Transverse colon (tissue), 4 donors: ENCODE measurements at regions not wholly inside any gene's neighbourhood (a gene's known extent, or its start where the extent isn't known, plus 50 kb on each side); places are given as distances from the start of the nearest gene placed in this dataset.

ENCODE experiments used
- DNase-seq: peaks from one replicate; pipeline ENCODE4 v3.0.0-alpha.2; 2019
- H3K27ac ChIP-seq, 4 donors: fragments of 200-600 bp; sonication (generic); 2 replicates each; pipeline ENCODE4 v1.5.1; 2016 to 2018; ENCODE audit warnings: inconsistent platforms in 4 of 4
- H3K27me3 ChIP-seq: fragments of 200-600 bp; sonication (generic); 2 replicates; pipeline ENCODE4 v1.5.1; 2017; ENCODE audit warnings: inconsistent platforms
- H3K36me3 ChIP-seq, 4 donors: fragments of 200-600 bp; sonication (generic); 2 replicates each; pipeline ENCODE4 v1.5.1; 2017 to 2019; ENCODE audit warnings: inconsistent platforms in 4 of 4
- H3K4me1 ChIP-seq, 4 donors: fragments of 200-600 bp; sonication (generic); 2 replicates each; pipeline ENCODE4 v1.5.1; 2017 to 2020; ENCODE audit warnings: inconsistent platforms in 4 of 4
- H3K4me3 ChIP-seq, 4 donors: fragments of 200-600 bp; sonication (generic); 1 replicate in 1 of 4; 2 replicates in 3 of 4; pipeline versions ENCODE4 v1.5.1 to v1.6.1; 2017 to 2019; ENCODE audit warnings: inconsistent platforms in 4 of 4
- H3K9me3 ChIP-seq, 2 donors: fragments of 200-600 bp; sonication (generic); 2 replicates each; pipeline ENCODE4 v1.5.1; 2017 to 2019; ENCODE audit warnings: inconsistent platforms in 2 of 2
- EP300 ChIP-seq: sonication (generic); formaldehyde crosslinking; IDR thresholded peaks from one replicate; pipeline ENCODE4 v1.6.1; 2017; ENCODE audit warnings: antibody characterized with exemption, low read depth
- POLR2A ChIP-seq: fragments of 450-650 bp; IDR thresholded peaks from one replicate; pipeline ENCODE4 v1.6.1; 2016; ENCODE audit warnings: antibody characterized with exemption, mild to moderate bottlenecking, moderate library complexity
- POLR2AphosphoS5 ChIP-seq, 3 donors: sonication (generic); formaldehyde crosslinking; IDR thresholded peaks; one replicate each; pipeline ENCODE4 v1.6.1; 2016; ENCODE audit warnings: antibody characterized with exemption in 3 of 3
- WGBS, 2 donors: methylation state at CpG; one replicate each; pipeline ENCODE4 v1.1.5; 2018; ENCODE audit warnings: low coverage in 1 of 2; 5-methylcytosine and 5-hydroxymethylcytosine counted together
- in situ Hi-C, 4 donors: fragments of 200-750 bp; cut with MboI; loops; one replicate each; pipeline versions ENCODE4 v1.15.0 to v1.15.1; 2017; ENCODE audit warnings: low sequenced_read_pairs in 3 of 4, low pct_ligation_motif_present in 1 of 4, low pct_unique_long_range_greater_than_20kb in 1 of 4
- intact Hi-C: fragments of 100-400 bp; cut with DNase I; formaldehyde crosslinking; loops from one replicate; pipeline ENCODE4 v1.15.1; 2023; ENCODE audit warnings: low total_unique reads
- TF ChIP-seq, protein P1 (sequence below), 5 experiments: fragments of 200-600 bp in 3 of 5; fragments of 450-650 bp in 2 of 5; sonication (generic) in 3 of 5; IDR thresholded peaks; 1 replicate in 2 of 5; 2 replicates in 3 of 5; pipeline ENCODE4 v1.5.1; 2016 to 2017; ENCODE audit warnings: antibody characterized with exemption in 5 of 5, inconsistent platforms in 3 of 5, mild to moderate bottlenecking in 2 of 5, moderate library complexity in 1 of 5

DNA sequence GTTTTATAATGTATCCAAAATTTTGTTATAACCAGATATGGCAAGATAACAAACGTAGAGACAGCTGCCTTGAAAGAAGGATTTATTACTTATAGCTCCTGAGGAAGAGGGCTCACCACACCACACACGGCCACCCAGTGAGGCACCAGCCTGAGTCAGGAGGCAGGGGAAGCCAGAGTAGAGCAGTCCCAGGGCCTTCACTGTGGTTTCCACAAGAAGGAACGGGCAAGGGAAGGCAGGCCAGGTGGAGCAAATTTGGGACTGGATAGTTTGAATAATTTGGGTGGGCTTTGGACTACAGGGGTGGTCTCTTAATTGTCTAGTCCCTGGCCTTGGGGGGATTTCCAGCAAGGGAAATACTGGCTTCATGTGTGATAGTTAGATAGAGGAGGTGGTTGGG is 72.5 kb downstream of the RRAGC start:
- Histone ChIP-seq H3K4me1 (peaks cover 0 to 4% (median 0%) of the 10 kb centered on the region in 4 donors), H3K4me3 (no peak overlapping the region), H3K36me3 (no peaks in the 10 kb centered on the region), H3K27me3 (peaks cover 91% of the 10 kb centered on the region), H3K9me3 (no peaks in the 10 kb centered on the region), H3K27ac (no peak overlapping the region)
- in situ Hi-C loops: no loop called here
- TF ChIP-seq EP300: no peak
- no peak for TF ChIP-seq POLR2A
- TF ChIP-seq POLR2AphosphoS5 (IDR thresholded peaks at IDR 0.05): no peak
- TF ChIP-seq, protein P1, sequence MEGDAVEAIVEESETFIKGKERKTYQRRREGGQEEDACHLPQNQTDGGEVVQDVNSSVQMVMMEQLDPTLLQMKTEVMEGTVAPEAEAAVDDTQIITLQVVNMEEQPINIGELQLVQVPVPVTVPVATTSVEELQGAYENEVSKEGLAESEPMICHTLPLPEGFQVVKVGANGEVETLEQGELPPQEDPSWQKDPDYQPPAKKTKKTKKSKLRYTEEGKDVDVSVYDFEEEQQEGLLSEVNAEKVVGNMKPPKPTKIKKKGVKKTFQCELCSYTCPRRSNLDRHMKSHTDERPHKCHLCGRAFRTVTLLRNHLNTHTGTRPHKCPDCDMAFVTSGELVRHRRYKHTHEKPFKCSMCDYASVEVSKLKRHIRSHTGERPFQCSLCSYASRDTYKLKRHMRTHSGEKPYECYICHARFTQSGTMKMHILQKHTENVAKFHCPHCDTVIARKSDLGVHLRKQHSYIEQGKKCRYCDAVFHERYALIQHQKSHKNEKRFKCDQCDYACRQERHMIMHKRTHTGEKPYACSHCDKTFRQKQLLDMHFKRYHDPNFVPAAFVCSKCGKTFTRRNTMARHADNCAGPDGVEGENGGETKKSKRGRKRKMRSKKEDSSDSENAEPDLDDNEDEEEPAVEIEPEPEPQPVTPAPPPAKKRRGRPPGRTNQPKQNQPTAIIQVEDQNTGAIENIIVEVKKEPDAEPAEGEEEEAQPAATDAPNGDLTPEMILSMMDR (IDR thresholded peaks at IDR 0.05): no peak
- 65 to 72% methylated on average over 2 to 3 of the region's 3 CpGs for WGBS, 2 donors
- intact Hi-C loops: no loop called here
- no peak for DNase-seq

DNA sequence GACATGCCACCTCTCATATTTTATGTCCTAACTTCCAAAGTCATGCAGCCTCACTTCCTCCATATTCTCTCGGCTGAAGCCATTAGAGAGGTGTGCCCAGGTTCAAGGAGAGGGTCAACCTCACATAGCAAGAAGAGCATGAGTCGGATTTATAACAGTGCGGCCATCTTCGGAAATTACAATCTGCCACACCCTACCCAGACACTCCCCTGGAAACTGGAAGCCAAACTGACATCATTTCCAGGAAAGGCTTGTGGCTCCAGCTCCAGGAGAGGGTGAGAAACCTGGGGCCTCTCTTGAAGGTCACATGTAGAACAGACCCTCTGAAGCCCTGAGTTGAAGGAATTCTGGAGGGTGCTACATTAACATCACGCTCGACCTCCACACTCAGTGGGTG is 73.5 kb downstream of the RRAGC start:
- no peaks in the 10 kb centered on the region for H3K36me3 ChIP-seq
- no peak overlapping the region for H3K27ac ChIP-seq
- in situ Hi-C loops (no loop called here), intact Hi-C loops (no loop called here)
- peaks cover 0 to 4% (median 0%) of the 10 kb centered on the region in 4 donors for H3K4me1 ChIP-seq
- no peak for DNase-seq
- no peaks in the 10 kb centered on the region for H3K9me3 ChIP-seq
- 56% methylated on average over 6 of the region's 6 CpGs; no CpG with 5 or more reads in 1 of the 2 donors for WGBS, 2 donors
- H3K4me3 ChIP-seq: no peak overlapping the region
- TF ChIP-seq EP300 (no peak), POLR2AphosphoS5 (IDR thresholded peaks at IDR 0.05) (no peak), POLR2A (no peak)
- TF ChIP-seq, protein P1 (IDR thresholded peaks at IDR 0.05): no peak
- H3K27me3 ChIP-seq: peaks cover 94% of the 10 kb centered on the region

DNA sequence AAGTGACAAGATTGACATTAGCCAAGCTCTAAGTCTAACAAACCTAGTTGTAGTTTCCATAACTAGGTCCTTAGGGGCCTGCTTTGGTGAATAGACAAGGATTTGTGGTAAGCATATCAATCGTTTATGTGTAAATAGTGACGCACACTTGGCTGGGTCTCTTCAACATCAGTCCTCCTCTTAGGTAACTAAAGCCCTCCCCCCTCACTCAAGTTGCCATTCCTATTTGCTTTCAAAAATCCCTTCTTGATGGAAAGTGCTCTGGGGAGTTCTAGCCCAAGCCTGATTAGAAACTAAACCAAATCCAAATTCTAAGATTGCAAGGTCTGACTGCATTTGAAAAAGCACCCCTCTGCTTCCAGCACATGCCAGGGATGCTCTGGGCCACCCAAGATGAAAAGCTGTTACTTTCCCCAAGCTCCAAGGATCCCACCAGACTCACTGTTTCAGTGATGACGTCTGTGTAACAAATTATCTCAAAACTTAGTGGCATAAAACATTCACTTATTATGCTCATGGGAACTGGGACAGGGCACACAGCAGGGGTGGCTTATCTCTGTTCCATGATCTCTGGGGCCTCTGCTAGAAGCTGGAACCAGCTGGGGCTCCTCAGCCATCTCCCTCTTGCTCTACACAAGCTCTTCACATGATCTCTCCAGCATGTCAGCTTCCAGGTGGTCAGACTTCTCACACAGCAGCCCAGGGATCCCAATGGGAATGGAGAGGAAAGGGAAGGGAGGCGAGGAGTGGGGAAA is 74.1 kb downstream of the RRAGC start:
- no peak overlapping the region for H3K4me3 ChIP-seq
- H3K9me3 ChIP-seq: no peaks in the 10 kb centered on the region
- no peaks in the 10 kb centered on the region for H3K36me3 ChIP-seq
- in situ Hi-C loops (no loop called here), intact Hi-C loops (no loop called here)
- DNase-seq: no peak
- peaks cover 0 to 4% (median 0%) of the 10 kb centered on the region in 4 donors for H3K4me1 ChIP-seq
- TF ChIP-seq EP300 (no peak), POLR2A (no peak), POLR2AphosphoS5 (IDR thresholded peaks at IDR 0.05) (no peak)
- TF ChIP-seq, protein P1 (IDR thresholded peaks at IDR 0.05): no peak
- peaks cover 97% of the 10 kb centered on the region for H3K27me3 ChIP-seq
- no peak overlapping the region for H3K27ac ChIP-seq
- WGBS, 2 donors: 42 to 58% methylated on average over 2 to 4 of the region's 4 CpGs

DNA sequence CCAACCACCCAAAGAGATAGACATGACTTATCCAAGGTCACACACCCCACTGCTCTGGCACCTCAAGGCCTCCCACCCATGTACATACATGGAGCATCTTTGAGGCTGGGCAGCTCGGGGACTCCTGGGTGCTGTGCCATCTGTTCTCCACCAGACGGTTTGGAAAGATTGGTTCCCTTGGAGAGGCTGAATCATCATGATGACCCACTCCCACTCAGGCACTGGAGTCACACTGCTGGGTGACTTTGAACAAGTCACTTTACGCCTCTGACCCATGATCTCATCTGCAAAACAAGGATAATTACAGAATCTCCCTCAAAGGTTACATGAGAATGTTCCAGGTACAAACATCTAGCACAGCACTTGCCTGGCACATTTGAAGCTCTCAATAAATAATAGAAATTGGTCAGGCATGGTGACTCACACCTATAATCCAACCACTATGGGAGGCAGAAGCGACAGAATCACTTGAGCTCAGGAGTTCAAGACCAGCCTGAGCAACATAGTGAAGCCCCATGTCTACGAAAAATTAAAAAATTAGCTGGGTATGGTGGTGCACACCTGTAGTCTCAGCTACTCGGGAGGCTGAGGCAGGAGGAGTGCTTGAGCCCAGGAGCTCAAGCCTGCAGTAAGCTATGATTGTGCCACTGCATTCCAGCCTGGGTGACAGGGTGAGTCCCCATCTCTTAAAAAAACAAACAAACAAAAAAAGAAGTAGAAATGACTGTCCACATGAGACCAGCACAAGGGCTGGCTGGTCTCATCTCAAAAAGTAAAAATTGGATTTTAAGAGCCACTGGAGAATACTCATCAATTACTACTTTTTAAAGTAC is 74.9 kb downstream of the RRAGC start:
- no peak for DNase-seq
- no peak overlapping the region for H3K4me3 ChIP-seq
- intact Hi-C loops: no loop called here
- peaks cover 97% of the 10 kb centered on the region for H3K27me3 ChIP-seq
- in situ Hi-C loops: no loop called here
- H3K27ac ChIP-seq: no peak overlapping the region
- TF ChIP-seq POLR2A (no peak), EP300 (no peak), POLR2AphosphoS5 (IDR thresholded peaks at IDR 0.05) (no peak)
- TF ChIP-seq, protein P1 (IDR thresholded peaks at IDR 0.05): no peak
- WGBS, 2 donors: 83 to 100% methylated on average over 3 to 6 of the region's 6 CpGs
- no peaks in the 10 kb centered on the region for H3K36me3 ChIP-seq
- peaks cover 0 to 4% (median 0%) of the 10 kb centered on the region in 4 donors for H3K4me1 ChIP-seq
- H3K9me3 ChIP-seq: no peaks in the 10 kb centered on the region
